ENCODE measurements at regions not wholly inside any gene's neighbourhood (a gene's known extent, or its start where the extent isn't known, plus 50 kb on each side); places are given as distances from the start of the nearest gene placed in this dataset.
"Not testable (repeated sequence)": the region's sequence is repeated elsewhere in the genome, so short reads cannot be mapped to it uniquely, and the experiment has no call there.

- DNase-seq: no peak
Observed at GRCh38 chr10:89954061-89954460, 252.7 kb downstream of the KIF20B start.

- DNase-seq: no peak
Observed at GRCh38 chr10:89954787-89955566, 253.6 kb downstream of the KIF20B start.

GRCh38 chr10:89959433-89960110 is 258.2 kb downstream of the KIF20B start:
- DNase-seq: no peak

- no peak for DNase-seq
Observed at GRCh38 chr10:89963451-89964102, 262.2 kb downstream of the KIF20B start.

- DNase-seq: no peak
Observed at GRCh38 chr10:89966211-89966610, 264.8 kb downstream of the KIF20B start.

- no peak for DNase-seq
Observed at GRCh38 chr10:89973326-89973725, 271.9 kb downstream of the KIF20B start.

- DNase-seq: no peak
Observed at GRCh38 chr10:89975071-89975470, 273.7 kb downstream of the KIF20B start.

- DNase-seq: no peak
Observed at GRCh38 chr10:89975771-89976170, 274.4 kb downstream of the KIF20B start.

- DNase-seq: no peak
Observed at GRCh38 chr10:89978081-89978480, 276.7 kb downstream of the KIF20B start.

GRCh38 chr10:89979726-89980125 is 278.3 kb downstream of the KIF20B start:
- DNase-seq: no peak

- DNase-seq: no peak
Observed at GRCh38 chr10:89980166-89980565, 278.8 kb downstream of the KIF20B start.

- no peak for DNase-seq
Observed at GRCh38 chr10:89981891-89982290, 280.5 kb downstream of the KIF20B start.

GRCh38 chr10:89985446-89985845 is 284.1 kb downstream of the KIF20B start:
- DNase-seq: no peak

GRCh38 chr10:89988361-89988760 is 287.0 kb downstream of the KIF20B start:
- DNase-seq: not testable (repeated sequence)

GRCh38 chr10:89992575-89992974 is 291.2 kb downstream of the KIF20B start:
- DNase-seq: no peak

- no peak for DNase-seq
Observed at GRCh38 chr10:90007226-90007625, 305.8 kb downstream of the KIF20B start.

GRCh38 chr10:90011281-90011680 is 309.9 kb downstream of the KIF20B start:
- DNase-seq: not testable (repeated sequence)

- DNase-seq: no peak
Observed at GRCh38 chr10:90018819-90019218, 317.4 kb downstream of the KIF20B start.

- no peak for DNase-seq
Observed at GRCh38 chr10:90020506-90020905, 319.1 kb downstream of the KIF20B start.

- no peak for DNase-seq
Observed at GRCh38 chr10:90023950-90024349, 322.6 kb downstream of the KIF20B start.

GRCh38 chr10:90028312-90028711 is 326.9 kb downstream of the KIF20B start:
- DNase-seq: no peak

- no peak for DNase-seq
Observed at GRCh38 chr10:90031776-90032175, 330.4 kb downstream of the KIF20B start.

- DNase-seq: no peak
Observed at GRCh38 chr10:90032519-90032918, 331.1 kb downstream of the KIF20B start.

- not testable (repeated sequence) for DNase-seq
Observed at GRCh38 chr10:90034862-90035261, 333.5 kb downstream of the KIF20B start.

Data from NCI-H1105 (cell line).